Omental fat pad (tissue), 3 donors: ENCODE measurements at regions not wholly inside any gene's neighbourhood (a gene's known extent, or its start where the extent isn't known, plus 50 kb on each side); places are given as distances from the start of the nearest gene placed in this dataset.

Source experiments
- ATAC-seq: fragments of 150-250 bp; one replicate; pipeline ENCODE4 v1.9.1; 2016; ENCODE audit warnings: mild to moderate bottlenecking, moderate library complexity; ENCODE audit not compliant: low FRiP score
- DNase-seq: peaks from one replicate; pipeline ENCODE4 v3.0.0-alpha.2; 2019; ENCODE audit warnings: low spot score
- TF ChIP-seq, protein P1 (sequence below), 3 donors: fragments of 450-650 bp; IDR thresholded peaks; one replicate each; pipeline ENCODE4 v1.5.1; 2016 to 2017; ENCODE audit warnings: antibody characterized with exemption in 3 of 3, mild to moderate bottlenecking in 3 of 3, moderate library complexity in 2 of 3

DNA sequence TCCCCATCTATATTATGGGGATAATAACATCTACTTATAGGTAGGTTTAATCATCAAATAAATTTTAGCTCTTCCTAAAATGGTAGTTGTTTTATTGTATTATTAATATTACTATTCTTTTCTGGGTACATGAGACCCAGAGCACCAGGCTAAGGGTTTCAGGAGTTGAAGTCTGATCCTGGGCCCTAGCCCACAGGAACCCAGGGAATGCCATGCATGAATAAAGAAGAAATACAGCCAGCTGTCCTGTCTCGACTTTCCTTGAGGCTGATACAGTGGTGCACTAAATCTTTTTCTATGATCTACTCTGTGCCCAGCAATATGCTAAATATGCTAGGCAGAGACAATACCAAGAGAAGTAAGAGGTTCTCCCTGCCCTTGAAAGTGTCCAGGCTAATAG, 72.1 kb upstream of the ATP2C1 start:
- ATAC-seq (no peak), DNase-seq (no peak)
- TF ChIP-seq, protein P1, sequence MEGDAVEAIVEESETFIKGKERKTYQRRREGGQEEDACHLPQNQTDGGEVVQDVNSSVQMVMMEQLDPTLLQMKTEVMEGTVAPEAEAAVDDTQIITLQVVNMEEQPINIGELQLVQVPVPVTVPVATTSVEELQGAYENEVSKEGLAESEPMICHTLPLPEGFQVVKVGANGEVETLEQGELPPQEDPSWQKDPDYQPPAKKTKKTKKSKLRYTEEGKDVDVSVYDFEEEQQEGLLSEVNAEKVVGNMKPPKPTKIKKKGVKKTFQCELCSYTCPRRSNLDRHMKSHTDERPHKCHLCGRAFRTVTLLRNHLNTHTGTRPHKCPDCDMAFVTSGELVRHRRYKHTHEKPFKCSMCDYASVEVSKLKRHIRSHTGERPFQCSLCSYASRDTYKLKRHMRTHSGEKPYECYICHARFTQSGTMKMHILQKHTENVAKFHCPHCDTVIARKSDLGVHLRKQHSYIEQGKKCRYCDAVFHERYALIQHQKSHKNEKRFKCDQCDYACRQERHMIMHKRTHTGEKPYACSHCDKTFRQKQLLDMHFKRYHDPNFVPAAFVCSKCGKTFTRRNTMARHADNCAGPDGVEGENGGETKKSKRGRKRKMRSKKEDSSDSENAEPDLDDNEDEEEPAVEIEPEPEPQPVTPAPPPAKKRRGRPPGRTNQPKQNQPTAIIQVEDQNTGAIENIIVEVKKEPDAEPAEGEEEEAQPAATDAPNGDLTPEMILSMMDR (IDR thresholded peaks at IDR 0.05), result no peak

DNA sequence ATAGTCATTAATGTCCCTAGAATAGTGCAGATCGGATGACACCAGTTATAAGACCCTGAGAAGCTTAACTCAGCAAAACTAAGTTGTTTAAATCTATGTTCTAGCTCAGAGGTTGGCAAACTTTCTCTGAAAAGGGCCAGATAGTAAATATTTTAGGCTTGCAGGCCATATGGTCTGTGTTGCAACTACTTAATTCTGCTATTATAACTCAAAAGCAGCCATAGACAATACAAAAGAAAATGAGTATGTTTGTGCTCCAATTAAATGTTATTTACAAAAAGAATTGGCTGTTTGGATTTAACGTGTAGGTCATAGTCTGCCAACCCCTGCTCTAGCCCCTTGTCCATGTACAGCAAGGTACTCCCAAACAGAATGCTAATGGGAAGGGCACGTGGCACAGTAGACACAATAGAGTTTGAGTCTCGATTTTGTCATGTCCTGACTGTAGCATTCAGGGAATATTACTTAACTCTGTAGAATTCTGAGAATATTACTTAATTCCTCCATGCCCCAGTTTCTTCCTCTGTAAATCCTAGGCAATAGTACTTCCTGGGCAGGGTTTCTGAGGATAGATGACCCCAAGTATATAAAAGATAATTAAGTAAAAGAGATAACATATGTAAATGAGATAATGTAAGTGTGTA, 70.5 kb upstream of the ATP2C1 start:
- ATAC-seq, result no peak
- TF ChIP-seq, protein P1 (IDR thresholded peaks at IDR 0.05), result no peak
- DNase-seq, result no peak

DNA sequence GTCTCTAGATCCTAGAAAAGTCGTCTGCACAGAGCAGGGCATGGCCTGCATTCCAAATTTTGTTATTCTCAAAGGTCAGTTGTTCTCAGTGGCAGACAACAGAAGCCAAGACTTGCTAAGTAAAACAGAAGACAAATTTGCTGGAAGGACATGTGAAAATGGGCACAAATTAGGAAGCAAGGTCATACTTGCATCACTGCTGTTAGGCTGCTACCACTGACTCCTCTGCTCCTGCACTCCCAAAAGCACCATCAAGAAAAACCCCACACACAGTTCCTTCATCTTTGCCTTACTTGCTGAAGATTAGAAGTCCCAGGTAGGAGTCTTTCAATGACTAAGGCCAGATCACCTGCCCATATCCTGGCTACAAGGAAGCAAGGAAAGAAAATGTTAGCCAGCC, 69.9 kb upstream of the ATP2C1 start:
- TF ChIP-seq, protein P1 (IDR thresholded peaks at IDR 0.05), result no peak
- DNase-seq (no peak), ATAC-seq (no peak)

DNA sequence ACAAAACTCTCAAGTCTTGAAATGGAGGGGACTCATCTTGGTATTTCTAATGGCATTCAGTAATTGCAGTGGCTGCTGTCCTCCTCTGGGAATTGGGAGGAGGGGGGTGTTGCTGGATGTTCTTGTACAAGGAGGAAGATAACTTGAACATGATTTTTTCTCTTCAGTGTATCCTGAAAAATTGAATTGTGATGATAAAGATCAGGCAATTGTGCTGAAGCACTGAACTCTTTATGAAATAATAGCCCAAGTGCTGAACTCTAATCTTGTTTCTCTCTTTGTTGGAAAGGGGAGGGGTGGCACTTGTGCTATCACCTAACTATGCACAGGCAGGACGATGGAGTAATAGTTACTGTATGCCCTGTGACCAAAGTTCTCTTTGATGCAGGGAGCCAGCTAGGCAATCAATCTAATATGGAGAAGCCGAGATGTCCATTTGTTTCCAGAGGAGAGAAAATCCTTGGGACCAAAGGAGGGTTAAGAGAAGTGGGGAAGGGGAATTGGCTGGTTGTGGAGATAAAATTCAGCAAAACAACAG, 68.1 kb upstream of the ATP2C1 start:
- no peak for DNase-seq
- TF ChIP-seq, protein P1 (IDR thresholded peaks at IDR 0.05), result no peak
- ATAC-seq, result no peak

DNA sequence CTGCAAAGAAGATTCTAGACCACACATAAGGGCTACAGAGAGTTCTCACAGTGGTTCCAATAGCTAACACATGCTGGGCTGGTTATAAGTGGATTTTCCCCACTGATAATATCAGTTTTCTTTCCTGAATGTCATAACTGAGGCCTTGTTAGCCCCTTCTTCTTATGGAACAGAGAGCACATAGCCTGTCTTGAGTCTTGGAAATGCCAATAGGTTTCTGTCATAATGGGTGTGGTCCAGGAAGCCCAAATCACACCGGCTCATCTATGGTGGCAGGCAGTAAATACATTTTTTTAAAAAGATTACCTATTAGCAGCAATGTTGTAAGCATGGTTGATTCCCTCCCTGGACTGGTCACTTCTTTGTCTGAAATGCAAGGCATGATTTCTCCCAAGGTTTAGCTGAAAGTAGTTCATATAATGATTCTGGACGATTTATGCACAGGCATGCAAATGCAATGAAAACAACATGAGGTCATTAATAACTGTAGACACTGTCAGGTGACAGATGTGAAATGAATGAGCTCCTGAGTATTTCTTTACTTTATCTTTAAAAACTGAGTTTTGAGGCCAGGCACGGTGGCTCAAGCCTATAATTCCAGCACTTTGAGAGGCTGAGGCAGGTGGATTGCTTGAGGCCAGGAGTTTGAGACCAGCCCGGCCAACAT, 67.2 kb upstream of the ATP2C1 start:
- ATAC-seq (no peak), DNase-seq (no peak)
- TF ChIP-seq, protein P1 (IDR thresholded peaks at IDR 0.05), result no peak

DNA sequence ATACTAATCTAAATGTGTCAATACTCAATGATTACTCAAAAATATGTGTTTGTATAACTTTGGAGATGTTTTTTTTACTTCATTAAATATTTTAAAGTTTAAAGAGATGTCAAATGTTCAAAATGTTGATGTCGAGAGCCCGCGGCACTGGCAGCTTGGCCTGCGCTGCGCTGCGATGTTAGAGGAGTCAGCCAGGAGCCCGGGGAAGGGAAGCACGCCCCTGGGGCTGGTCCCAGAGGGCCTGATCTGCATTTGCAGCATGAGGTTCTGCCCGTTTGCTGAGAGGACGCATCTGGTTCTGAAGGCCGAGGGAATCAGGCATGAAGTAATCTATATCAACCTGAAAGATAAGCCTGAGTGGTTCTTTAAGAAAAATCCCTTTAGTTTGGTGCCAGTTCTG, 66.4 kb upstream of the ATP2C1 start:
- no peak for ATAC-seq
- DNase-seq, result no peak
- TF ChIP-seq, protein P1 (IDR thresholded peaks at IDR 0.05), result no peak
